HepG2 (cell line): ENCODE measurements at regions not wholly inside any gene's neighbourhood (a gene's known extent, or its start where the extent isn't known, plus 50 kb on each side); places are given as distances from the start of the nearest gene placed in this dataset.

ENCODE experiments used
- ATAC-seq: fragments of 200-7000 bp; cut with Tn5 transposase; 3 replicates; pipeline ENCODE4 v1.9.1; 2020; ENCODE audit warnings: mild to moderate bottlenecking, moderate library complexity
- BruUV-seq: library from RNA; stranded (reverse); fragments of 400-500 nt; replicated peaks from 2 replicates; lab custom pipeline; 2021; lab: Mats Ljungman, UMichigan
- CTCF ChIA-PET: fragments of 300-600 bp; formaldehyde crosslinking; extraction: SDS; loops from one replicate; lab custom pipeline; 2021; ENCODE audit warnings: low total read pairs, inconsistent platforms, low intra/inter-chr PET ratio; lab: Yijun Ruan, JAX
- POLR2A ChIA-PET: fragments of 350-600 bp; sonication (Branson Sonifier 250); formaldehyde crosslinking; loops from one replicate; lab custom pipeline; 2020; ENCODE audit warnings: antibody characterized with exemption, inconsistent platforms; lab: Yijun Ruan, JAX
- DNase-seq: peaks from one replicate; pipeline ENCODE4 v3.0.0-alpha.2; 2015; ENCODE audit warnings: low spot score
- FAIRE-seq: peaks from 3 replicates; lab custom pipeline; 2011; peaks lifted over from hg19 to GRCh38; lab: Jason Lieb, UNC
- H2AFZ ChIP-seq: one replicate; pipeline ENCODE4 v1.6.1; 2011; ENCODE audit warnings: low read length, inconsistent platforms
- H3K27ac ChIP-seq: fragments of 300-600 bp; 3 replicates; pipeline ENCODE4 v1.8.0; 2011; ENCODE audit warnings: mixed run types, mild to moderate bottlenecking, mixed read lengths, low read length, inconsistent platforms; ENCODE audit not compliant: insufficient read depth; ENCODE audit errors: extremely low read length
- H3K27me3 ChIP-seq, 2 experiments: fragments of 200-600 bp in 1 of 2; 2 replicates in 1 of 2; 3 replicates in 1 of 2; pipeline versions ENCODE4 v1.6.0 to v1.8.0; 2011; ENCODE audit warnings: low read length in 2 of 2, mild to moderate bottlenecking in 2 of 2, moderate library complexity in 2 of 2, inconsistent platforms in 1 of 2; ENCODE audit not compliant: insufficient read depth in 2 of 2, control insufficient read depth in 1 of 2
- H3K36me3 ChIP-seq, 2 experiments: fragments of 200-600 bp in 1 of 2; replicated peaks in 1 of 2; 2 replicates in 1 of 2; 3 replicates in 1 of 2; pipeline versions ENCODE4 v1.5.1 to v1.8.0; 2011; ENCODE audit warnings: low read length in 2 of 2, inconsistent platforms in 1 of 2; ENCODE audit not compliant: insufficient read depth in 2 of 2, control insufficient read depth in 1 of 2
- H3K4me1 ChIP-seq: 2 replicates; pipeline ENCODE4 v1.5.1; 2012; ENCODE audit warnings: low read length, inconsistent platforms; ENCODE audit not compliant: insufficient read depth
- H3K4me2 ChIP-seq: 2 replicates; pipeline ENCODE4 v1.6.0; 2011; ENCODE audit warnings: low read depth, low read length, inconsistent platforms
- H3K4me3 ChIP-seq, 3 experiments: fragments of 200-600 bp in 1 of 3; sonication (generic), shearing (Covaris generic) in 1 of 3; replicated peaks in 1 of 3; 2 replicates each; pipeline ENCODE4 v1.5.1; 2011 to 2016; ENCODE audit warnings: low read length in 3 of 3, inconsistent platforms in 2 of 3, low read depth in 2 of 3, mild to moderate bottlenecking in 2 of 3, control low read depth in 1 of 3, mixed read lengths in 1 of 3; ENCODE audit not compliant: insufficient read depth in 1 of 3
- H3K79me2 ChIP-seq: one replicate; pipeline ENCODE4 v1.6.1; 2011; ENCODE audit warnings: low read length, inconsistent platforms; ENCODE audit not compliant: insufficient read depth
- H3K9ac ChIP-seq: 2 replicates; pipeline ENCODE4 v1.6.0; 2011; ENCODE audit warnings: mild to moderate bottlenecking, low read depth, low read length, inconsistent platforms; ENCODE audit not compliant: insufficient read depth
- H3K9me3 ChIP-seq: 2 replicates; pipeline ENCODE4 v1.5.1; 2012; ENCODE audit warnings: mild to moderate bottlenecking, low read length
- H4K20me1 ChIP-seq: 2 replicates; pipeline ENCODE4 v1.6.0; 2011; ENCODE audit warnings: inconsistent platforms, mild to moderate bottlenecking, low read length, moderate library complexity; ENCODE audit not compliant: insufficient read depth
- HMGXB4 ChIP-seq, 2 experiments: sonication (generic) in 1 of 2; formaldehyde crosslinking in 1 of 2; IDR thresholded peaks; 2 replicates each; pipeline versions ENCODE4 v1.4.0 to v1.6.1; 2018 to 2020; ENCODE audit warnings: missing genetic modification reagents in 2 of 2, borderline replicate concordance in 1 of 2, low read depth in 1 of 2, mild to moderate bottlenecking in 1 of 2, missing biosample characterization in 1 of 2
- MEIS1 ChIP-seq: sonication (generic); formaldehyde crosslinking; IDR thresholded peaks from 2 replicates; pipeline ENCODE4 v1.9.0; 2021; ENCODE audit warnings: mild to moderate bottlenecking, missing genetic modification reagents, moderate library complexity, borderline replicate concordance
- NBN ChIP-seq: fragments of 450-650 bp; conservative IDR thresholded peaks from 2 replicates; pipeline ENCODE4 v1.6.1; 2017
- NKX3-1 ChIP-seq: sonication (generic); formaldehyde crosslinking; IDR thresholded peaks from 2 replicates; pipeline ENCODE4 v1.5.0; 2020; ENCODE audit warnings: missing genetic modification reagents
- RAD21 ChIP-seq: fragments of 450-650 bp; formaldehyde crosslinking; IDR thresholded peaks from 2 replicates; pipeline ENCODE4 v1.5.0; 2020; ENCODE audit warnings: mild to moderate bottlenecking
- SOX13 ChIP-seq, 3 experiments: fragments of 450-650 bp in 1 of 3; sonication (generic) in 1 of 3; formaldehyde crosslinking in 1 of 3; IDR thresholded peaks in 2 of 3; conservative IDR thresholded peaks in 1 of 3; 2 replicates each; pipeline versions ENCODE4 v1.5.0 to v1.6.1; 2016 to 2020; ENCODE audit warnings: antibody characterized with exemption in 1 of 3, mild to moderate bottlenecking in 1 of 3, missing compliant biosample characterization in 1 of 3, missing genetic modification reagents in 1 of 3, moderate library complexity in 1 of 3
- ZNF335 ChIP-seq: sonication (generic); formaldehyde crosslinking; IDR thresholded peaks from 2 replicates; pipeline ENCODE4 v1.4.0; 2020; ENCODE audit warnings: missing genetic modification reagents
- ZNF652 ChIP-seq: IDR thresholded peaks from 2 replicates; pipeline ENCODE4 v1.6.1; 2016; ENCODE audit warnings: low read depth, borderline replicate concordance
- WGBS: methylation state at CpG from one replicate; pipeline ENCODE4 v1.1.6; 2017; ENCODE audit warnings: low lambda C conversion rate; 5-methylcytosine and 5-hydroxymethylcytosine counted together
- in situ Hi-C: cut with HindIII; loops from 2 replicates; pipeline ENCODE4 v1.10.0; 2017; ENCODE audit warnings: low pct_unique_long_range_greater_than_20kb; ENCODE audit not compliant: extremely low pct_ligation_motif_present
- intact Hi-C: fragments of 100-400 bp; cut with micrococcal nuclease; formaldehyde crosslinking; loops from one replicate; pipeline ENCODE4 v1.10.0; 2022; ENCODE audit not compliant: unreplicated experiment
- TF ChIP-seq, protein P1 (sequence below): sonication (generic); formaldehyde crosslinking; IDR thresholded peaks from 2 replicates; pipeline ENCODE4 v1.4.0; 2020; ENCODE audit warnings: missing genetic modification reagents

GRCh38 chr20:39651645-39652325 lies 689.6 kb downstream of the DHX35 start (continued):
- no peak for TF ChIP-seq HMGXB4 (CRISPR knock-in tag; IDR thresholded peaks at IDR 0.05; ENCODE audit: borderline replicate concordance in 1 of 2, low read depth in 1 of 2)
- TF ChIP-seq, all 625 proteins: peak for 0

DNA sequence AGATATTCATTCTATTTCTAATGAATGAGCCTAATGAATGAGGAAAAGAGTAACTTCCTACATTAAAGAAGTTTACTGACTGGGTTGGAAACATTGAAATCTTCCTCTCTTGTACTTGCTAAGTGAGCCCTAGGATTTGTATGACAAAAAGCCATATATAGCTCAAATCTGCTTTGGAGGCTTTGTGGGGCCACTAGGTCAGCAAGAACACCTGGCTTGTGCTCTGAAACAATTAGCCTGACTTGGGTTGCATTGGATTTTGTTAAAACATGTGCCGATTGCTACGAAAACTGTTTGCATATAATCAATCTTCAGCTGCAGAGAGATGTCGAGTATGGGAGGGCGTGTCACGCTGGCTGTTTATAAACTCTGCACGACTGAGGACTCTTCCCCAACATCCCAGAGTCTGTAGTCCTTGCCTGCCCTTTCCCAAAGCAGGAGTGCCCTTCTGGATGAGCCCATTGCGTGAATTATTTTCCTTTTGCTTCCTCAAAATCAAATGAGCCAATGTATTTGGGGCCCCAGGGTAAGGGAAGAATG lies 684.8 kb downstream of the DHX35 start:
- H3K27me3 ChIP-seq: no peaks in the 10 kb centered on the region
- FAIRE-seq (no peak), DNase-seq (no peak), ATAC-seq (no peak)
- BruUV-seq: no TSS peak
- H3K4me2 ChIP-seq: no peak overlapping the region
- H3K9me3 ChIP-seq: peaks cover 94% of the 10 kb centered on the region
- intact Hi-C loops (no loop called here), in situ Hi-C loops (no loop called here)
- no peaks in the 10 kb centered on the region for H3K36me3 ChIP-seq
- no peaks in the 10 kb centered on the region for H3K4me1 ChIP-seq
- ChIA-PET CTCF (no interaction called here), POLR2A (no interaction called here)
- no peak overlapping the region for H3K4me3 ChIP-seq
- no peak overlapping the region for H2AFZ ChIP-seq
- no peak overlapping the region for H3K9ac ChIP-seq
- WGBS: 40% methylated on average over 7 of the region's 7 CpGs
- no peaks in the 10 kb centered on the region for H4K20me1 ChIP-seq
- no peaks in the 10 kb centered on the region for H3K79me2 ChIP-seq
- H3K27ac ChIP-seq: no peak overlapping the region
- TF ChIP-seq MEIS1: no peak
- no peak for TF ChIP-seq SOX13 (IDR thresholded peaks at IDR 0.05)
- TF ChIP-seq SOX13 (CRISPR knock-in tag; conservative IDR thresholded peaks at IDR 0.05 in 1 of 2, IDR thresholded peaks at IDR 0.05 in 1 of 2): no peak
- TF ChIP-seq, protein P1, sequence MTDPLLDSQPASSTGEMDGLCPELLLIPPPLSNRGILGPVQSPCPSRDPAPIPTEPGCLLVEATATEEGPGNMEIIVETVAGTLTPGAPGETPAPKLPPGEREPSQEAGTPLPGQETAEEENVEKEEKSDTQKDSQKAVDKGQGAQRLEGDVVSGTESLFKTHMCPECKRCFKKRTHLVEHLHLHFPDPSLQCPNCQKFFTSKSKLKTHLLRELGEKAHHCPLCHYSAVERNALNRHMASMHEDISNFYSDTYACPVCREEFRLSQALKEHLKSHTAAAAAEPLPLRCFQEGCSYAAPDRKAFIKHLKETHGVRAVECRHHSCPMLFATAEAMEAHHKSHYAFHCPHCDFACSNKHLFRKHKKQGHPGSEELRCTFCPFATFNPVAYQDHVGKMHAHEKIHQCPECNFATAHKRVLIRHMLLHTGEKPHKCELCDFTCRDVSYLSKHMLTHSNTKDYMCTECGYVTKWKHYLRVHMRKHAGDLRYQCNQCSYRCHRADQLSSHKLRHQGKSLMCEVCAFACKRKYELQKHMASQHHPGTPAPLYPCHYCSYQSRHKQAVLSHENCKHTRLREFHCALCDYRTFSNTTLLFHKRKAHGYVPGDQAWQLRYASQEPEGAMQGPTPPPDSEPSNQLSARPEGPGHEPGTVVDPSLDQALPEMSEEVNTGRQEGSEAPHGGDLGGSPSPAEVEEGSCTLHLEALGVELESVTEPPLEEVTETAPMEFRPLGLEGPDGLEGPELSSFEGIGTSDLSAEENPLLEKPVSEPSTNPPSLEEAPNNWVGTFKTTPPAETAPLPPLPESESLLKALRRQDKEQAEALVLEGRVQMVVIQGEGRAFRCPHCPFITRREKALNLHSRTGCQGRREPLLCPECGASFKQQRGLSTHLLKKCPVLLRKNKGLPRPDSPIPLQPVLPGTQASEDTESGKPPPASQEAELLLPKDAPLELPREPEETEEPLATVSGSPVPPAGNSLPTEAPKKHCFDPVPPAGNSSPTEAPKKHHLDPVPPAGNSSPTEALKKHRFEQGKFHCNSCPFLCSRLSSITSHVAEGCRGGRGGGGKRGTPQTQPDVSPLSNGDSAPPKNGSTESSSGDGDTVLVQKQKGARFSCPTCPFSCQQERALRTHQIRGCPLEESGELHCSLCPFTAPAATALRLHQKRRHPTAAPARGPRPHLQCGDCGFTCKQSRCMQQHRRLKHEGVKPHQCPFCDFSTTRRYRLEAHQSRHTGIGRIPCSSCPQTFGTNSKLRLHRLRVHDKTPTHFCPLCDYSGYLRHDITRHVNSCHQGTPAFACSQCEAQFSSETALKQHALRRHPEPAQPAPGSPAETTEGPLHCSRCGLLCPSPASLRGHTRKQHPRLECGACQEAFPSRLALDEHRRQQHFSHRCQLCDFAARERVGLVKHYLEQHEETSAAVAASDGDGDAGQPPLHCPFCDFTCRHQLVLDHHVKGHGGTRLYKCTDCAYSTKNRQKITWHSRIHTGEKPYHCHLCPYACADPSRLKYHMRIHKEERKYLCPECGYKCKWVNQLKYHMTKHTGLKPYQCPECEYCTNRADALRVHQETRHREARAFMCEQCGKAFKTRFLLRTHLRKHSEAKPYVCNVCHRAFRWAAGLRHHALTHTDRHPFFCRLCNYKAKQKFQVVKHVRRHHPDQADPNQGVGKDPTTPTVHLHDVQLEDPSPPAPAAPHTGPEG (CRISPR knock-in tag): no peak
- TF ChIP-seq RAD21 (CRISPR knock-in tag): no peak
- no peak for TF ChIP-seq NBN
- no peak for TF ChIP-seq NKX3-1
- no peak for TF ChIP-seq ZNF335
- no peak for TF ChIP-seq ZNF652 (CRISPR knock-in tag)
